Epidermal melanocyte (primary cell): ENCODE measurements at regions not wholly inside any gene's neighbourhood (a gene's known extent, or its start where the extent isn't known, plus 50 kb on each side); places are given as distances from the start of the nearest gene placed in this dataset.

Experiments
- DNase-seq: peaks from one replicate; pipeline ENCODE4 v3.0.0; 2011; ENCODE audit warnings: low spot score; ENCODE audit not compliant: insufficient read length

DNA sequence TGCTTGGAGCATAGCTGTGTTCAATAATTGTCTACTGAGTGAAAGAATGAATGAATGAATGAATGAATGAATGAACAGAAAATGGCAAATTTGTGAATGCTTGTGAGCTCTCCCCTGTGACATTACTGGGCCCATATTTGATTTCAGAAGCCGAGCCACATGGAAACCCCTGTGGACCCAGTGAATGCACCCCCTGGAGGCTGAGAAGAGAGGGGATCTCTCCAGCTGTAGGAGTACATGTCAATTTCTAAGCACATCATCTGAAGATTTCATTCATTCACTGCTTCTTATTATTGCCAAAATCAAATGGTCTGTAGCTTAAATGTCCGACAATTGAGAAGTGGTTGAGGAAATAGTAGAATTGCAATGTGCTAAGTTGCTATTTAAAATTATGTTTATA lies 58.3 kb upstream of the DOCK1 start:
- DNase-seq = no peak

GRCh38 chr10:126847666-126848065 lies 57.6 kb upstream of the DOCK1 start:
- DNase-seq = no peak

DNA sequence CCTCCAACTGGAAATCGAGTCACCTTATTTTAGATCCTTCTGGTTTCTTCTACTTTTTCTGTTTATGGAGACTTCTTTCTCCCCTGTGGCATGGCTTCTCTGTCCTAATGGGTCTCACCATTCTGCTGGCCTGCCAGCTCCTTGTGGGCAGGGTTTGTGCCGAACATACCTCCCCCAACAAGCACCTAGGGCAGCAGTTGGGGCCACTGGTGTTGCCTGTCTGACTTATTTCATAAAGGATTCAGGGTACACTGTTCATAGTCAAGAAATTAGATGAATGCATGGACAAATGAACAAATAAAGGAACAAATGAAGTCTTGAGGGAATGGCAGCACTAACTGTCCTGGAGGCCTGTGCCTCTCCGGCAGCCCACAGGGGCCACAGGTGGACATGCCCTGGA lies 55.6 kb upstream of the DOCK1 start:
- DNase-seq = no peak

DNA sequence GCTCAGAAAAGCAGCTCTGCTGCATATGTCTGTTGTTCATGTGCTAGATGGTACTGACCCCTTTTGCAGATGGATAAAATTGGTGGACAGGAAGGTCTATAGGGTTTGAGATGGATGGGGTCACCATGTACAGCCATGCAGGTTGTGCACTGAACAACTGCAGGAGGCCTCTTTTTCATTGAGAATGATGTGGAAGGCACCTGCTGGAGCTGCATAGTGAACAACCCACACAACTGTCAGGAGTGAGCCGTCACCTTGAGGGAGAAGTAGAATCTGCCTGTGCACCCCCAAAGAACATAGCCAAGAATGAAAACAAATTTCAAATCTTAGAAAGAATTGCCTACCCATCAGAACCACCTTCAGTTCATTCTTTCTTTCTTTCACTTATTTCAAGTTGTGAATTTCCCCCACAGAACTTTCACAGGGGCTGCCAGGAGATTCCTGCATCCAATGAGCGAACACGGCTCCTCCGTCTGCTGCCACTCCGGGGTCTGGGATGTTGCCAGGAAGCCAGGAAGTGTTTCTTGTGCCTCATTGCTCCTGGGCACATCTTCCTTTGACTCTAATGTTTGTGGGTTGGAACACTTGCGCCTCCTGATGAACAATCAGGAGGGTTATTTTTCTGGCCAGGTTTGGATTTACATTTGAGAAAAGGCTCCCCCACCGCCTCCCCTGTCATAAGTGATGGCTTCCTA lies 53.7 kb upstream of the DOCK1 start:
- DNase-seq = no peak

- no peak for DNase-seq
Observed at GRCh38 chr10:126854726-126855495, 50.3 kb upstream of the DOCK1 start.
